ENCODE measurements at regions not wholly inside any gene's neighbourhood (a gene's known extent, or its start where the extent isn't known, plus 50 kb on each side); places are given as distances from the start of the nearest gene placed in this dataset.
"Not testable (repeated sequence)": the region's sequence is repeated elsewhere in the genome, so short reads cannot be mapped to it uniquely, and the experiment has no call there.

DNA sequence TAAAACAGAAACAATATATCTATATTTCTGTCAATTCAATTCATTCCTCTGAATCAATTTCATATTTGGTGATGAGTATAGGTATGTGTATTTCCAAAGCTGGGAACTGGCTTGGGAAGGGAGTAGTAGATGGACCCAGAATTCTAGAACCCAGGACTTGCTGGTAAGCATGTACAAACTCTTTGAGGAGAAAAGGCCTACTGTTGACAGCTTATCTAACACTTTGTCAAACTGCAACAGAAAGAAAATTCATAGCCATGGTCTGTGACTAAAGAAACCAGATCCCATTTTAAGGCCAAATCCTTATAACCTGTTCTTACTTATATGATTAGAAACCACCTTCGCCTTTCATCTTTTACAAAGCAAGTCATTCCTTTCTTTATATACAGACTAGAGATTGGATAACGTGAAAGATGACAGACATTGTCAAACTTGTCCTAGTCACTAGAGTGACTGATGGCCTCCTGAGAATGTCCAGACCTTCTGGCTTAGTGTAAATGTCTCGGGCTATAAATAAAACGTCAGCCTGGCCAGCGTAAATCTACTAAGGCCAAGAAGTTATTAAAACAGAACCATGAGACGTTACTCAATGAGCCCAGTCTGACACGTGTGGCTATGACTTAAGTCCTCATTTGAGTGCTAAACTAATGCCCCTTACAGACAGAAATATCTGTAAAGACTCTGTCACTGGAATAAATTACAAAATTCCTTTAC, 152.3 kb downstream of the ALDH8A1 start:
- DNase-seq, result peak in 4 of 5 donors; percentile 23 to 62 (median 44)
- Histone ChIP-seq H3K4me3 (no peak overlapping the region), H3K27me3 (no peaks in the 10 kb centered on the region), H3K4me1 (peaks cover 0 to 10% (median 0%) of the 10 kb centered on the region in 12 donors), H3K9me3 (peaks cover 0 to 14% (median 2%) of the 10 kb centered on the region in 12 donors), H3K27ac (peak overlapping the region in 8 of 12 donors; percentile 42 to 74 (median 55)), H3K36me3 (no peaks in the 10 kb centered on the region)
- peak; percentile 94 to 99 (median 97) for ATAC-seq
- TF ChIP-seq POLR2A (IDR thresholded peaks at IDR 0.05) (no peak), CTCF (IDR thresholded peaks at IDR 0.05) (no peak)
- intact Hi-C loops (cut with DNase I), result loop anchor here in 1 of 10 donors (5.0 kb wide), 1 partner anchor 110 kb away; no protein-coding TSS in a partner anchor
- 36 to 53% (median 40%) methylated on average over 7 of the region's 7 CpGs for WGBS, 4 donors

GRCh38 chr6:134795691-134796090, 154.2 kb downstream of the ALDH8A1 start:
- intact Hi-C loops (cut with DNase I), result loop anchor here in 1 of 10 donors (5.0 kb wide), 1 partner anchor 108 kb away; no protein-coding TSS in a partner anchor
- Histone ChIP-seq H3K36me3 (no peaks in the 10 kb centered on the region), H3K4me1 (peaks cover 0 to 10% (median 0%) of the 10 kb centered on the region in 12 donors), H3K9me3 (peaks cover 0 to 33% (median 11%) of the 10 kb centered on the region in 12 donors), H3K27me3 (no peaks in the 10 kb centered on the region), H3K4me3 (no peak overlapping the region), H3K27ac (no peak overlapping the region)
- DNase-seq, result no peak
- no peak for ATAC-seq
- TF ChIP-seq POLR2A (IDR thresholded peaks at IDR 0.05) (no peak), CTCF (IDR thresholded peaks at IDR 0.05) (no peak)
- 49 to 55% (median 52%) methylated on average over 1 of the region's 1 CpG for WGBS, 4 donors

DNA sequence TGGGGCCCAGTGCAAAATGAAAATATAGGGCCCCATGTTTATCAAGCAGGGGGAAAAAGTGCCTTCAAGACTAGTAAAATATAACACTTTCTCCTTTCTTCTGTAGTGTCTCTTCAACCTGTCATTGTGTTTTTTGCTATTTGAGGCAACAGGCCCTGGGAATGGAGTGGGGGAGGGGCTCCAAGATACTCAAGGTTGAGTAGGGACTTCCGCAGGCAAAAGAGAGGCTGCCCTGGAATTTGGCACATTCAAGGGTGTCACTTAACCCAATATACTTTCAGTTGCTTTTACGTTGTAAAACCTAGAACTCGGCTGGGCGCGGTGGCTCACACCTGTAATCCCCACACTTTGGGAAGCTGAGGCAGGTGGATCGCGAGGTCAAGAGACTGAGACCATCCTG, 154.9 kb downstream of the ALDH8A1 start:
- H3K27ac ChIP-seq, result no peak overlapping the region
- DNase-seq, result no peak
- no peak for TF ChIP-seq POLR2A (IDR thresholded peaks at IDR 0.05)
- TF ChIP-seq CTCF (IDR thresholded peaks at IDR 0.05), result no peak
- H3K27me3 ChIP-seq, result no peaks in the 10 kb centered on the region
- ATAC-seq, result no peak
- peaks cover 0 to 6% (median 0%) of the 10 kb centered on the region in 12 donors for H3K4me1 ChIP-seq
- H3K9me3 ChIP-seq, result peaks cover 0 to 39% (median 14%) of the 10 kb centered on the region in 12 donors
- H3K4me3 ChIP-seq, result no peak overlapping the region
- intact Hi-C loops (cut with DNase I), result loop anchor here in 1 of 10 donors (5.0 kb wide), 1 partner anchor 108 kb away; no protein-coding TSS in a partner anchor
- 95 to 98% (median 96%) methylated on average over 7 of the region's 7 CpGs for WGBS, 4 donors
- no peaks in the 10 kb centered on the region for H3K36me3 ChIP-seq

GRCh38 chr6:134791243-134791843, 158.6 kb downstream of the ALDH8A1 start:
- ATAC-seq; intact Hi-C loops (cut with DNase I); H3K36me3 ChIP-seq: not testable (repeated sequence)

More at GRCh38 chr6:134791243-134791843, 158.6 kb downstream of the ALDH8A1 start:
- not testable (repeated sequence) for H3K4me1 ChIP-seq, H3K27ac ChIP-seq, H3K4me3 ChIP-seq, H3K27me3 ChIP-seq, DNase-seq
- peaks cover 0 to 39% (median 14%) of the 10 kb centered on the region in 12 donors for H3K9me3 ChIP-seq
- 94 to 98% (median 96%) methylated on average over 2 of the region's 2 CpGs for WGBS, 4 donors

Measured in heart left ventricle (tissue), 16 donors.